Embryonic facial prominence (tissue), 1 donor: ENCODE measurements at regions not wholly inside any gene's neighbourhood (a gene's known extent, or its start where the extent isn't known, plus 50 kb on each side); places are given as distances from the start of the nearest gene placed in this dataset.
A peak's percentile ranks its signal among the peaks of the same experiment; 100 is the strongest.
"Not testable (repeated sequence)": the region's sequence is repeated elsewhere in the genome, so short reads cannot be mapped to it uniquely, and the experiment has no call there.

Experiments
- DNase-seq: peaks from one replicate; pipeline ENCODE4 v3.0.0-alpha.2; 2016; ENCODE audit errors: extremely low spot score

DNA sequence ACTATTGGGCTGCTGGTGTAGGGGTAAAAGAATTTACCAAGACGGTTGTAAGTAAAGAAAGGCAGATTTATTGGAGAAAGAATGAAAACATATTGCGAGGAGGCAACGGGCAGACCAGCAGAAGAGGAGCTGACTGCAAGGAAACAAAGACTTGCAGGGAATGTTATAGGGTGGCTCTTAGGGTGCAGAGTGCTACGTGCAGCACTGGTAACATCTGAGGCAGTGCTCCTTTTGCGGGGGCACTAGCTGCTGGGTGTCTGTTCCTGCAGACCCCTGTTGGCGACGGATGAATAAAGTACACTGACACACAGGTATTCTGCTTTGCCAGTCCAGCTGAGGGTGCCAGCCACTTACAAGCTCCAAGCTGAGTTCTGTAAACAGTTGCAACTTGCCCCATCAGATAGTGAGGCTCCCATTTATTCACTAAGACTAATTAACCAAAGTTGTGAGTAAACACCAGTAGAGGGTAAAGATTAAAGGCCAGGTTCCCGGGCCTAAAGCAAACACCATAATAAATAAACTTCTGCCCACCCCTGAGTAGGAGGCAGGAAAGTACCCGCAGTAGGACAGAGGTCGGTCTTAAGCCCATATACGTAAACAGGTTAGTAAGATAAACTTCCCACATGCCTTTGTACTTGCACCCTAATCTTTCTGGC is 140.2 kb upstream of the KCNK1 start:
- no peak for DNase-seq

DNA sequence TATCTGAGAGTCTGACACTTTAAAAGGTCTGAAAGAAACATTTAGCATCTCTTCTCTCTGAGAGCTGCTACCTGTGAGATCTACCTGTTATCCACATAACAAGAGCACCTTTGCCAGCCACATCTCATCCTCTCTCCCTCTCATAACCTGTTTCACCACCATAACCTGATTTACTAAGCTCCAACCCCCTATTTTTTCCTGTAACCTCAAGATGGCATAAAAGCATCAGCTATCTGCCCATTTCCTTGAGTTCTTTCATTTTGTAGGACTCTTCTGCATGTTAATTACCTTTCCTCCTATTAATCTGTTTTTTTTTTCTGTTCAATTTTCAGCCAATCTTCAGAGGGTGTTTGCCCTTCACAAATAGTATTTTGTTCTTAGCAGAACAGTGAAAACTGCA is 136.5 kb upstream of the KCNK1 start:
- no peak for DNase-seq

DNA sequence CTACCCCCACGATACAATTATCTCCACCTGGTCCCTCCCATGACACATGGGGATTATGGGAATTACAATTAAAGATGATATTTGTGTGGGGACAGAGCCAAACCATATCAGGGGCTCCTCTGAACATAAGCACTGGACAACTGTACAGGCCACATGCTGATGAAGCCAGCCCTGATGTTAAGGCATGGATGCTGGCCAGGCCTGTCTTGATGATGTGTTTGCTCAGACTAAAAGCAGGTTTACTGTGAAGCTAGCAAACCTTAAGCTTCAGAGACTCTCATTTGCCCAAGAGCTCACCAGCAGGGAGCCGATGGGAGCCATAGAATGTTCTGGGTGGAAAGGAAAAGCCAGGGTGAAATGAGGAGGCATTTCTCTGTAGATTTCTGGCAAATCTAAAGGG is 135.3 kb upstream of the KCNK1 start:
- no peak for DNase-seq

DNA sequence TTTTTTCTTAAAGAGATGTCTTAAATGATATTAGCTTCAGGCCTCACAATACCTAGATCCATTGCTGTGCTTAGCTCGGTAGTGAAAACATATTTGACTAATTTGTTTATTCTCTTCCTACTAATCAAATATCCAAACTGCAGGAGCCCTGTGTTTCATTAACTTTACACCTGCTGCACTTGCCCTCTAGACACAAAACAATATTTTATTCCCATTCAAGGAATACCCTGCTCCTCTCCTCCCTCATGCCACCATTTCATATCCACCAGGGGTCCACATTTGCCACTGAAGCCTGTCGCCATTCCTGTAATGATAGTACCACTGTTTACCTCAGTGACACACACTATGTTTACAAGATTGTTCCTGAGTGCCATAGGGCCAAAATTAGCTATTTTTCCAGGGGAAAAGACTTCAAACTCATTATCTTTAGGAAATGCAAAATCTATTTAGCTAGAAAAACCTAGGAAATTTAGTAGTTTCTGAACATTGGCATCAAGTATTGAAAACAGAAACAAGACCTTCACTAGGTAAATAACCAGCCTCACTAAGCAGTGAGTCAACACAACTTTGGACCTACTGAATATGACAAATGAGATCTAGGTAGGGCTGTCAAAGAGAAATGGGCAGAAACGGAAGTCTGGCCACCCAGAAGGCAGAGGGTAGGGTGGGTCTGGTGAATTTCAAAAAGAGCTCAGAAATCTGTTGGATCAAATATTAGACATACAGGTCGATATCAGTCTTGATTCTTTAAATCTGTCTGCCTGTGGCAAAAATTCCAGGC is 134.6 kb upstream of the KCNK1 start:
- DNase-seq: no peak

DNA sequence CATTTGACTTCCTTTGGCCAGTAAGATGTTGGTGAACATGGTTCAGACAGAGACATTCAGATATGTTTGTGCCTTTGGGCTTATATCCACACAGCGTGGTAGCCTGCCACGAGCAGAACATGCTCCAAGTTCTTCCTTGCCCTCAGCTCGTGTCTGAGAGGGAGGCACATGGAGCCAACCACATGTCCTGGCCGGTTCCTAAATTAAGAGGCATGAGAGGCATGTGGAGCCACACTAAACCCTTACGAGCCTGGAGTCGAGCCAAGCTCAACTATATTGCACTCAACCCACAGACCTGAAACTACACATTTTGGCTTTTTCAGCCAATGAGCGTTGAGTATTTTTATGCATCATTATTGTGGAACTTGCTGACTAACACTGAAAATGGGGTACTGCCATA is 133.7 kb upstream of the KCNK1 start:
- no peak for DNase-seq

DNA sequence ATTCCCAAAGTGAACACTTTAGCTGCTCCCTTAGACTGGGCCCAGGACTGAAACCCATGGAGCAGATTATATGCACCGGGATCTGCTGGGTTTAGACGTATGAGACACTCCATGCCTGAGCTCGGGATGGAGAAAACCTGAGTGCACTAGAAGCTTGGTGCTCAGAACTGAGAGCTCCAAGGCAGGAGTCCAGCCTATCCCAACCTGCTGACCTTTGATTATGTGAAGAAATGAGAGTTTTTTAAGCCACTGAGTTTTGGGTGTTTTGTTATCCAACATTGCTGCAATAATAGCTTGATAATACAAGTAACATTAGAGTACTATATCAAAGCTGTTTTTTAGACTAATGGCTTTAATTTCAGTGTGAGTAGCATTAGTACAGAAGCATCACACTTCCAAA is 131.5 kb upstream of the KCNK1 start:
- no peak for DNase-seq

DNA sequence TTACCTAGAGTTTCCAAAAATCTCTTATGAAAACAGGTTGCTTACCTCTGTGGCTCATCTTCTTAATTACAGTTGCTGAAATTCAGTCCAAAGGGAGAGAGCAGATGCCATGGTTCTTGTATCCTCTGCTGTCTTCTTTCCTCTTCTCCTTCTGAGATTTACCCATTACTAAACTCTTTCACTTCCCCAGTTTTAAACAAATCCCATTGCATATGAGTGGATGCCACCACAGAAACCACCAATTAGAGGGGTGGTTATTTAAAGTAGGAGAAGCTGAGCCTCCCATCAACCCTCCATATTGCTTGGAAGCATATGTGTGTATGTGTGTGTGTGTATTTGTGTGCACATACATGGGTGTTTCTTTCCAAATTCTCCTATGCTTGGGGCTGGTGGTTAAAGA is 128.5 kb upstream of the KCNK1 start:
- no peak for DNase-seq

DNA sequence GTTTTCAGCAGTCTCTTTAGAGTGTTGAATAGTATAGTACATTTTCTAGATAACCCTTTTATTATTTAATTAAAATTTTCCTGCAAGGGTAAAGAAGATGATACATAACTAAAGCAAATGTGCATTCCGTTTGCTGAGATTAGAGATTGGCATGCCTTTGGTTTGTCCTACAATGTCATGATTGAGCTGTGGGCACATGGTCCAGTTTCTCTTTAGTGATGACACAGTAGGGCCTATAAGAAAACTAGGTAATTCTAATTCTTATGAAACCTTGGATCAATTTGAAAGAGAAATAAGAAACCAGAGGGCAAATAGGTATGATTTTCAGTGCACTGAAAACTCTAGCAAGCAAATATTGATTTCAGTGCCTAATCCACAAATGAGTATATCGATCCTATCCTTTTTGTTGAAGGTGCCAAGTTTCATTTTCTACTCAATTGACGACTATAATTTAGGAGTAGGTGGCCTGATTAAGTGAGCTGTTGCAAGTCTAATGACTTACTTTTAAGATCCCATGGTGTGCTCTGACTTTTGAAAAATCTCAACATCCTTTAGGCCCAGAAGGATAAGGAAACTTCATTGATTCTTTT is 128.0 kb upstream of the KCNK1 start:
- no peak for DNase-seq

DNA sequence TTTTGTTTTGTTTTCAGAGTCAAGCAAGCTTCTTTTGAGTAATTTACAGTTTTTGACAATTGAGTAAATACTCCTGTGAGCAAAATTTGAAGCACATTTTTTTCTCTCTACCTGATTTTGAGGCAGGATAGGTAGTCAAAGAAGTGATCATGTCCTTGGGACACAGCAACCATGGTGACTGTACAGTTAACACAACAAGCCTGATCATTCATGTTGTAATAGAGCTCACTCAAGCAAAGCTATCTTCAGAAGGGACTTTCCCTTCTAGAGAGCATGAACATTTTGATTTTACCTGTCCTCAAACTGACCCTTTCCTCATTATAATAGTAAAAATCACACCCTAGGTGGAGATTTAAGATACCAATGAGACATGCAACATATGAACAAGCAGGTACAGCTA is 126.5 kb upstream of the KCNK1 start:
- DNase-seq: no peak

DNA sequence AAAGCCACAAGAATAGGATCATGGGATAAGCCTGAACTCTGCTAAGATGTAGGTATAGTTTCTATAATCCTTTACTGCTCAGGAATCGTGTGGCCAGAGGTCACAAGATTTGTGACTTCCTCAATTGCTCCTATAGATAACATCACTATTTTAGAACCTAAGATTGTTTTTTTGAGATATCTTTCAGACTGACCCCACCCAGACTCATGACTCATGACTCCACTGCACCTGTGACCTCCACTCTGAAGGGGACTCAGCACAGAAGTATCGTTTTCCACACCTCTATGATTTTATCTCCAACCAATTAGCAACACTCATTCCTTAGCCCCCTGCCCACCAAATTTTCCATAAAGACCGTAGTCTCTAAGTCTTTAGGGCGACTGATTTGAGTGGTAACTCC is 124.5 kb upstream of the KCNK1 start:
- no peak for DNase-seq

DNA sequence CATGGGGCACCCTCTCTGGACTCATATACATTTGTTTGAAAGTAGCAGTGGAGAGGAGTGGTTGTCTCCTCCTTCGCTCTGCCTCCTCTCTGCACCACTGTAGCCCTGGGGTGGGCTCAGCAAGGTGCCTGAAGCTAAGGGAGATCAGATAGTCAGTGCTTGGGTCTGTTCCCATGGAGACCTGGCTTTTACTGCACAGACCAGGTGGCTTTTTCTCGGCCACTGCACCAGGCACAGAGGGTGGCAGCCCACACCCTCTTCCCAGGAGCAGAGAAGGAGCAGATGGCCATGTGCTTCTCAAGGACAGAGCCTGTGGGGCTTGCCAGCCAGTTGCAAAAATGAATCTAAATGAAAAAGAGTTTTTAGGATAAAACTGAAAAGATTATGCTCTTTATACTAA is 123.4 kb upstream of the KCNK1 start:
- DNase-seq: no peak

DNA sequence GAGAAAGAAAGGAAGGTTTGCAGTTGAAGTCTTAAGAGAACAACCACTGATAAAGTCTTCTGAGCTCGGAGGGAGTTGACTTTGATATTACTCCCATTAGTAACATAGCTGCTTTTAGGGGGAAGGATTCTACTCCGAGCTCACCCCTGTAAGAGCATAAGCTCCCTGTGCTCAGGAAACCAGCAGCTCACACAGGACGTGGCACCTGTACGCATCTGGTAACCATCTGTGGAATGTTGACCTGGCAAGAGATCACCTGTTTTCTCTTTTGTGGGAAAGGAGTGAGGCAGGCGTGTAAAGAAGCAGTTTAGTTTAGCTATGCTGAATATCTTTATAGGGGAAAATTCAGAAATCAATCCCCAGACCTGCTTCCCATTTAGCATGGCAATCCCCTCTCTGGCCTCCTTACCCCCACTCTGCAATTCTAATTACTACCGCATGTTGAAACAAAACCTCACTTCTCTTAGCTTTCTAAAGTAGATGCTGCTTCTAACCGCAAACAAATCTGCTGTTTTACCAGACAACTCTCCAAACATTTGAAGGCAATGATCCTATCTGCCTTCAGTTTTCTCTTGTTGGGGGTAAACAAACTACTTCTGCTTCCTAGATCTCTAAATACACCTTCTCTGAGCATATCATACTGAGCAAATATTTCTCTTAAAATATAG is 121.8 kb upstream of the KCNK1 start:
- DNase-seq: peak; percentile 58

DNA sequence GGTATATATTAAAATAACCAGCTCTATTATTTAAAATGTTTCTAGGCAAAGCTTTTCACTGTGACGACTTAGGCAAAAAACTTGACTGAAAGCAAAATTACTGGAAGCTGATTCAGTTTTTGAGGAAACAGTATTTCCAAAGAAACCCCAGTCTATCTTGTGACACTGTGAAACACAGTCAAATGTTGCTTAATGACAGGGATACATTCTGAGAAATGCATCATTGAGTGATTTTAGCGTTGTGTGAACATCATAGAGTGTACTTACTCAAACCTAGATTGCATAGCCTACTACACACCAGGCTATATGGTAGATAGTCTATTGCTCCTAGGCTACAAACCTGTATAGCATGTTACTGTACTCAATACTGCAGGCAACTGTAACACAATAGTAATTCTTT is 116.9 kb upstream of the KCNK1 start:
- no peak for DNase-seq

DNA sequence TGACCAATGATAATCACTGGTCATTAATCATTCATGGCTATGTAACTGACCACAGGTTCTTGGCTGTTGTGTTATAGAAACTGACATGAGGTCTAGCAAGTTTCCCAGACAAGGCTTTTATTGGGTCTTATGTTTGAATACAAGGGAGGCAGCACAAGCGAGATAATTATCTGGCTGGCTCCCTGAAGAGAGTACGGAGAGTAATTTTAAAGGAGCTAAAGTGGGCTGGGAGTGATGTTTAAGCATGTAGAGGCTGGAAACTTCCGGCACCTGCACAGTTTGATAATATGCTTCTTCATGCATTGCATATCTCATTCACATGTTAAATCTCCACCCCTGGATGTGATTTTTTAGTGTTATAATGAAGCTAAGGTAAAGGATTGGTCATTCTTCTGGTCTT is 116.2 kb upstream of the KCNK1 start:
- no peak for DNase-seq

DNA sequence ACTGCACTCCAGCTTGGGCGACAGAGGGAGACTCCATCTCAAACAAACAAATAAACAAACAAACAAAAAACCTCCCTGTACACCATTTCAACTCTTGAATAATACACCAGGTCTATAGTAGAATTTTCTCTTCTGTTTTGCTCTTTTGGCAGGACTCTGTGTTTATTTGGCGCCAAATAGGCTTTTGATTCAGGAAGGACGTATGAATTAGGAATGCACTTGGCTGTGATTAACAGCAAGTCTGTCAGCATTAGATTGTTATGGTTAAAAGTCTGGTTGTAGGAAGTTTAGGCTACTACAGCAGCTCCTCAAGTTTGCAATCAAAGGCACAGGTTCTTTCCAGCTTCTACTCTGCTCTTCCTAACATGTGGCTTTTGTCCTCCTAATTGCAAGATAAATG is 113.8 kb upstream of the KCNK1 start:
- DNase-seq: no peak

DNA sequence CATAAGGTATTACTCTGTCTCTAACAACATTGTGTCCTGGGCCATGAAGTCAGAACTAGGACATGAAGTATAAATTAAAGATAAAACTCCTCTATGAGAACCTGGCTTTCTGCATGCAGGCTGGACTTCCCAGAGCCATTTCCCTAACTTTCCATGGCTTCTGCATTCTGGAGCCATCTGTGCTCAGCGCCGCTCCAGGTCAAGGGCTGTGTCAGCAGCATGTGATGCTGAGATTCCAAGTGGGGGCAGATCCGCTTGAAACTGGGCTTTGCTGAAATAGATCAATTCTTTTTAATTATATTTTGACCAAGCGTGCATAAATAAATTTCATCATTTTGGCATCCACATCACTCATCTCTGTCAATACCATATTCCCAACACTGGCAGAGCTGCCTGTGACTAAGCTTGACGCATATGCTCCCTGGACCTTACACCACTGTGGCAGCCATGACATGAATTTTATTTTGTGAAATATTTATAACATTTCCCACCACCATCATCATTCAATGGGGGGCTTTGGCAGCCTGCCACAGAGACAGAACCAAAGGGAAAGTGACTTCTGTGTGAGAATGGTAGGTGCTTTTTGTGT is 110.4 kb upstream of the KCNK1 start:
- no peak for DNase-seq

DNA sequence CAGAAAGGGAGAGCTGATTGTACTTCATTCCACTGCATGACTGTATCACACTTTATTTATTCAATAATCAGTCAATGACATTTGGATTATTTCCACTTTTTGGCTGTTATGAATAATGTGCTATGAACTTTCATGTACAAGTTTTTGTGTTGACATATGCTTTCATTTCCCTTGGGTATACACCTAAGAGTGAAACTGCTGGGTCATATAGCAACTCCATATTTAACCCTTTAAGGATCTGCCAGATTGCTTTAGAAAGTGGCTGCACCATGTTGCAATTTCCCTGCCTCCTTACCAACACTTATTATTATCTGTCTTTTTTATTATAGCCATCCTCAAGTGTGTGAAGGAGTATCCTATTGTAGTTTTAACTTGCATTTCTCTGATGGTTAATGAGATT is 108.8 kb upstream of the KCNK1 start:
- DNase-seq: no peak

DNA sequence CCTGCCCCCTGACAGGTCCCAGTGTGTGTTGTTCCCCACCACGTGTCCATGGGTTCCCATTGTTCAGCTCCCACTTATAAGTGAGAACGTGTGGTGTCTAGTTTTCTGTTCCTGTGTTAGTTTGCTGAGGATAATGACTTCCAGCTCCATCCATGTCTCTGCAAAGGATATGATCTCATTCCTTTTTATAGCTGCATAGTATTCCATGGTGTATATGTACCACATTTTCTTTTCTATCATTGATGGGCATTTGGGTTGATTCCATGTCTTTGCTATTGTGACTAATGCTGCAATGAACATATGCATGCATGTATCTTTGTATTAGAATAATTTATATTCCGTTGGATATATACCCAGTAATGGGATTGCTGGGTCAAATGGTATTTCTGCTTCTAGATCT is 108.0 kb upstream of the KCNK1 start:
- not testable (repeated sequence) for DNase-seq

DNA sequence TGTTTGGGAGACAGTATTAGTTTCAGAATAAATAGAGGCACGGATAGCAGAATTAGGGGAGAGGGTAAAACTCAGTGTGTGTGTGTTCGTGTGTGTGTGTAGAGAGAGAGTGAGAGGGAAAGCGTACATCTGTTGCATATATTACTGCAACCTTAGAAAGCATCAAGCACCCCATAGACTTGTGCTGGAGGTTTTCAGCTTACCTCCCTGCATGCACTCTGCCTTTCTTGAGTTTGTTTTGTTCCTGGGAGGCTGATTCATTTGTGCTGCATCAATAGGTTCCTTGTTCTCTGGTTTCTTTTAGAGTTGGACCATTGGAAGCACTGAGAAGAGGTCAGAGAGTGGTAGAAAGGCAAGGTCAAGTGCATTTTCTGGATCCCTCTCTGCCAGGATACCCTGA is 104.4 kb upstream of the KCNK1 start:
- no peak for DNase-seq

DNA sequence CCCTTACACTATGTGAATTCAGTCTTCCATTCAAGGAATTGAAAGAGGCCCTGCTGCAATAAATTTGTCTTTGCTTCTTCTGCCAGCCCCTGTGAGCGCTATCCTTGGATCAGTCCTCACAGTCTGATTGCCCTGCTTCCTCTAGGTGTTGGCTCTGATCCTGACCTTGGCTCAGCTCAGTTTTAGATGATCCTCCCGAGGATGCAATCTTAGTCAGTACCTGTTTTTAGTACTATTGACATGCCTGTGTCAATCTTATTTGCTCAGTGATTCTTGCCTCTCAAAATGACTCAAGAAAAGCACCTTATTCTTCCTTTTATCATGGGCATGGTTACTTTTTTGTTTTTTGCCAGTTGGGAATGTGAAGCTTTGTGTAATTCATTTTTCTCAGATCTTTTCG is 101.4 kb upstream of the KCNK1 start:
- DNase-seq: no peak

DNA sequence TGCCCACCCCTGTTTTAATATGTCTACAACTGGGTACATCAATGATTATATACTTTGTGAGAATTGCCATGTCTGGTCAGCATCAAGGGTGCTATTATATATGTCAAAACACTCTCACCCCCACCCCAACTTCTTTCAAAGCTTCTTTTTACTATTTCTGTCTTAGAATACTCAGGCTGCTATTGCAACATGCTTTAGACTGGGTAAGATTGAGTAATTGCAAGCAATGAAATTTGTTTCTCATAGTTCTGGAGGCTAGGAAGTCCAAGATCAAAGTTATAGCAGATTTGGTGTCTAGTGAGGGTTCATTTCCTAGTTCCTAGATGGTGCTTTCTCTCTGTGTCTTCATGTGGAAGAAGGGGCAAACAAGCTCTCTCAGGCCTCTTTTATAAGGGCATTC is 100.5 kb upstream of the KCNK1 start:
- DNase-seq: no peak

DNA sequence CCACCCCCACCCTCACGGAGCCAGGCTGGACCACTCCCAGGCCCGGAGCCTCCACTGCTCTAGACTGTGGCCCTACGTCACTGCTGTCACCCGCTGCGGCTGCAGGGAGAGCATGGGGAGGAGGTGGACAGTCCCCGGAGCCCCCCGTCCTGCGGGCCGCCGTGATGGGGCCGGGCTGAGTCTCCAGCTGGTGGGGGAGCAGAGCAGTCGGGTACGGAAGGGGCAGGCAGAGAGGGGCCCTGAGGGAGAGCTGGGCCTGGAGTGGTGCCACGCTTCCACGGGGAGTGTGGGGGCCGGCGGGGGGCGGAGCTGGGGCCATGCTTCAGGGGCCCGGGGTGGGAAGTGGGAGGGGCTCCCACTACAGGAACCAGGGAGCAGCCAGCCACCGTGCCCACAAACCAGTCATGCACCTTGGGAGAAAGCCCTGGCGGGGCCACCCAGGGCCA is 98.9 kb upstream of the KCNK1 start:
- DNase-seq: no peak
